Testis (tissue), 2 donors: ENCODE measurements at regions not wholly inside any gene's neighbourhood (a gene's known extent, or its start where the extent isn't known, plus 50 kb on each side); places are given as distances from the start of the nearest gene placed in this dataset.

Source experiments
- CTCF ChIP-seq, 3 experiments: fragments of 450-650 bp in 2 of 3; fragments of 200-600 bp in 1 of 3; sonication (generic) in 1 of 3; IDR thresholded peaks; one replicate each; pipeline ENCODE4 v1.5.1; 2016 to 2019; ENCODE audit warnings: antibody characterized with exemption in 3 of 3, mild to moderate bottlenecking in 2 of 3, moderate library complexity in 1 of 3
- POLR2A ChIP-seq: fragments of 450-650 bp; IDR thresholded peaks from one replicate; pipeline ENCODE4 v1.6.1; 2017; ENCODE audit warnings: antibody characterized with exemption, mild to moderate bottlenecking, moderate library complexity

GRCh38 chr6:166058064-166058739, 109.4 kb downstream of the TBXT start:
- TF ChIP-seq CTCF (IDR thresholded peaks at IDR 0.05) (no peak), POLR2A (no peak)
